GM18505 (cell line): ENCODE measurements at regions not wholly inside any gene's neighbourhood (a gene's known extent, or its start where the extent isn't known, plus 50 kb on each side); places are given as distances from the start of the nearest gene placed in this dataset.

Source experiments
- ATAC-seq: cut with Tn5 transposase; IDR thresholded peaks from one replicate; pipeline ENCODE4 v1.9.1; 2021; ENCODE audit not compliant: unreplicated experiment
- POLR2A ChIP-seq: IDR thresholded peaks from 4 replicates; pipeline ENCODE4 v1.6.1; 2011; ENCODE audit warnings: borderline replicate concordance; ENCODE audit not compliant: insufficient read depth, insufficient read length; ENCODE audit errors: extremely low read depth

DNA sequence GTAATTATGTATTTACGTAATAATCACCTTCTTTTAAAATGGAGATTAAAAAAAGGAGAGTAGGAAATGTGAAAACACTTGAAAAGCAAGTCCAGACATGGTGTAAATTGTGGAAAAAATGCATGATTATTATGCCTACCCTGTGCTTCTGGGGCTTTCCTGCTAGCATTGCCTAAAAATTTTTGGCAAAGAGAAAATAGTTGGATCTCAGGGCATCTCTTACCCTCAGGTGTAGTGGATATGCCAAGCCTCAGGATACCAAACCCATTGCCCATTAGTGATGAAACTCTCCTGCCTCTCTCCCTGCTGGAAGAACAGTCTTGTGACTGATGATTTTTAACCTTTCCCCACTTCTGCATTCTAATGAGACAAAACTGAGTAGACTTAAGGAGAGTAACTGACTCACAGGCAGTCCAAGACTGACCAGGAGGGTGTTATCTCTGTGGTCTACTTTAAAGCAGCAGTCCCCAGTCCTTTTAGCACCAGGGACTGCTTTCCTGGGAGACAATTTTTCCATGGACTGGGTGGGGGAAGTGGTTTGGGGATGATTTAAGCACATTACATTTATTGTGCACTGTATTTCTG, 174.6 kb downstream of the ZNF330 start:
- ATAC-seq: no peak
- no peak for TF ChIP-seq POLR2A

DNA sequence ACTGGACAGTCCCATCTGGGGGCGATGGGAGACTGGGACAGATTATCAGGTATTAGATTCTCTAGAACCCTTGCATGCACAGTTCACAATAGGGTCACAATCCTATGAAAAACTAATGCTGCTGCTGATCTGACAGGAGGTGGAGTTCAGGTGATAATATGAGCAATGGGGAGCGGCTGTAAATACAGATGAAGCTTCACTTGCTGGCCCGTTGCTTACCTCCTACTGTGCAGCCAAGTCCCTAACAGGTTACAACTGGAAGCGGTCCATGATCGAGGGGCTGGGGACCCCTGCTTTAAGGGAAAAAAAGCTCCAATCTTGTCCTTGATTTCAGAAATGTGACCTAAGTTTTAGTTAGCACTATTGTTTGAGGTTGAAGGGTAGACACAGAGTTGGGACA, 175.2 kb downstream of the ZNF330 start:
- ATAC-seq: no peak

DNA sequence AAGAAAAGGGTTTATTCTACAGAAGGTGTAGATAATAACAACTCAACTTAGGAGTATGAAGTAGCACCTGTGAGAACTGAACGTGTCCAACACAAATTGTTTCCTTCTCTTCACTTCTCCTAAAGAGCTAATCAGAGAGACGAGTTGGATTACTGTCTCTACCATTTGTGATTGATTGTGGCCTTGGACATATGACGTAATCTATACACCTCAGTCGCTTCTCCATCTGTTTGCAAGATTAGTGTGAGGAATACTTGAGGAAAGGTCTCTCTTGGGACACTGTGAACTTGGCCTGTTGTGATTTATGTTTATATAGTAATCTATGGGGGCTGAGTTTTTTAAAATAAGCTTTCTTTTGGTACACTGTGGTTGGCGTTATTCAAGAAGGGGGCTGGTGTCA, 182.0 kb downstream of the ZNF330 start:
- no peak for ATAC-seq
- no peak for TF ChIP-seq POLR2A

More for the DNA sequence above, 175.2 kb downstream of the ZNF330 start:
- no peak for TF ChIP-seq POLR2A

DNA sequence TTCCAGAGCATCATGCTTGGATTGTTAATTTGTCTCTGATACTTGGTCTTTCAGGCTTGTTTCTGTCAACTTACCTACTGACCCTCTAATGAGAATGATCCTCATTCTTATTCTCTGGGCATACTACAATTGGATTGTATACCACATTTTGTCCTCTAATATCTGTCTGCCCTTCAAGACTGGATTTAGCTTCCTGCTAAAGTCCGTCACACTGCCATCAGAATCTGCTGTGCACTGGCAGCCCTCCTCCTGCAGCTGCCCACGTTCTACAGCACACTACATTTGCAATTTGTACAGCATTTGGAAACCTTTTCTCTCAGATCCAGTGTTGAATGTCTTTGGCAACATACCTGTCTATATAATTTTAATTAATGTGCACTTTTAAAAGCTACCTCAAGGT, 183.1 kb downstream of the ZNF330 start:
- no peak for TF ChIP-seq POLR2A
- no peak for ATAC-seq

DNA sequence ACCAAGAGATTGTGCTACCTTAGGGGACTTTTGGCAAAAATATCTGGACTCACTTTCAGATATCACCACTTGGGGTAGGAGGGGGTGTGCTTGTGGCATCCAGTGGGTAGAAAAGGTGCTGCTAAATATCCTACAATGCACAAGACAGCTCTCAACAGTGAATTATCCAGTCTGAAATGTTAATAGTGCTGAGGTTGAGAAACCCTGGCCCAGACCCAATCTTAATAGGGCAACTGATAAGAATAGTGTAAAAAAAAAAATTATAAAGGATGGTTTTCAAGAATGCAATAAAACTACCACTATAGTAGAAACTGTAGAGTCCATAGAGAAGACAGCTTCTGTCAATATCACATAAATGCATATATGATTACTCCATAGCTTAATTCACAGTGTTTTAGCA, 185.5 kb downstream of the ZNF330 start:
- no peak for ATAC-seq

DNA sequence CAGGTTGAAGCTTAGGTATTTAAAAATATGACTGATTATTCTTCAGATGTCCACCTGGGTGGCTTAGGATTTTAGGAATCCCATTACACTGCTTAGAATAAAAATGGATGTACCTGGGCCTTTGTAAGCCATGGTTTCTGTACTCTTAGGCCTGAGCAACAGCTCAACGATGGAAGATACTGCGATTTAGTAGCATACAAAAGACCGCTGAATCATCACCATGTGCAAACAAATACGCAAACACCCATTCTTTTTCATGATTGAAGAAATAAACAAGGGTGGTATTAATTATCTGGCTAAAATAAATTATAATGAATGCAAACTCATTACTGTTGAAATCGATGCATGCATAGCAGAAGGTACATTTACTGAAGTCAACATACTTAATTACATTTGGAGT, 188.9 kb downstream of the ZNF330 start:
- no peak for TF ChIP-seq POLR2A
- no peak for ATAC-seq

More for the DNA sequence above, 185.5 kb downstream of the ZNF330 start:
- TF ChIP-seq POLR2A: no peak

DNA sequence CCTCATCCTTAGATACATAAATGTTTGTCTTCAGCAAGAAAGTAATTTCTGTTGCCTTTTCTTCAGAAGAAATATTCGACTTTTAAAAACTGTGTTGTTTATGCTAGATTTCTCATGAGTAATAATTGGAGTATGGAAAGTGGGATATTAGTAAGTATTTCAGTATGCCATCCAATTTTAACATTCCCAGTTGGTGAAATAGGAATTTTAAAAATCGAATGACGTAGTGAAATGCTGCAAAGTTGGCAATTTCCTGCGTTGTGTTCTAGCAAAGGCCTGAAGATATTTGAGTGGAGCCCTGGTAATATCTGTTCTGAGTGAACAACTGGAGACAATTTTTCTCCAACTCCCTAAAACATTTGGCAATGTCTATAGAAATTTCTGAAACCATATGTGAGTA, 190.1 kb downstream of the ZNF330 start:
- no peak for TF ChIP-seq POLR2A
- no peak for ATAC-seq

DNA sequence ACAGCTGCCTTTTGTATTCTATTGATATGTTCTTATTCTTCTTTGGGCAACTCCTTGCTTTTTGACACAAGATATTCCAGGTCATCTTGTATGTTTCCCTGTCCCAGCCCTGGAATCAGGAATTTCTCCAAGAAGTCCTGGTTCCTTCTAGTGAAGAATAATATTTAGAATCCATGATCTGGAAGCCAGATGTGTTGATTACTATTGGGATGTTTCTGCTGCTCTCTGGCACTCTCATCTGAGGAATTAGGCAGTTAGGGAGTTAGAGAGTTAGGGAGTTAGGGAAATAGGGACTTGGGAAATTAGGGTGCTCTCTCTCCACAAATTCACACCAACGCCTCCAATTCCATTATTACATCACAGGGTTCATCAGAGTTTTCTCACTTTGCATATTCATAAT, 191.2 kb downstream of the ZNF330 start:
- no peak for TF ChIP-seq POLR2A
- ATAC-seq: no peak

DNA sequence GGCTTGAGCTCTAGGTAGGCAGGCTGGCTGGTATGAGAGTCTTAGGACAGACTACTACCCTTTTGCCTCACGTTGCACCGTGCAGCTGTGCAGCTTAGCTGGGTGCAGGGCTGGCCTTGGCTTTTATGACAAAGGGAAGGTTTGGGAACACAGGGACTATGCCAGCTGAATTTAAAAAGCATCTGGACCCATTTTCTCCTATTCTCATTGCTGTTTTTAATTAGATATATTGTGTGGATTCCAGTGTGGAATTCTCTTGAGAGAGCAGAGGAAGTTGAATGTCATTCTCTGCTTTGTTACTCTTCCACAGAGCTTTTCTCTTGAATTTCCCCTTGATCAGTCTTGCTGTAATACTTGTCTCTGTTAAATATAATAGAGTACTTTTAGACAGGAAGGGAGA, 192.7 kb downstream of the ZNF330 start:
- no peak for ATAC-seq
- no peak for TF ChIP-seq POLR2A

DNA sequence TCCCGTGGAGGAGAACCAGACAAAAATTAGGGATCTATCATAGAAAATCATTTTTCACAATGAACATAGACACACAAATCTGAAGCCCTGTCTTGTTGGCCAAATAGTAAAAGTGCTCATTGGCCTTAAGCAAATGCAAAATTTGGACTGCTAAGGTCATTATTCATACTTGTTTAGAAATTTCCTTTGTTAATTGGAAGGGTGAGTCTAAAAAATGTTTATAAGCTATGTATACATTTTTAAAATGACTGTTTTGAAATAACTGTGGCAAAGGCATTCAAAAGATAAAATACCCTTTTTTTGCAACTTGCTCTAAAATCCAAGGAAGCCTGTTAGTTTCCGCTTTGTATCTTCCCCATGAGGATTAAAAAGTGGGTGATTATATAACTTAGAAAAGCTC, 195.0 kb downstream of the ZNF330 start:
- no peak for TF ChIP-seq POLR2A
- no peak for ATAC-seq

DNA sequence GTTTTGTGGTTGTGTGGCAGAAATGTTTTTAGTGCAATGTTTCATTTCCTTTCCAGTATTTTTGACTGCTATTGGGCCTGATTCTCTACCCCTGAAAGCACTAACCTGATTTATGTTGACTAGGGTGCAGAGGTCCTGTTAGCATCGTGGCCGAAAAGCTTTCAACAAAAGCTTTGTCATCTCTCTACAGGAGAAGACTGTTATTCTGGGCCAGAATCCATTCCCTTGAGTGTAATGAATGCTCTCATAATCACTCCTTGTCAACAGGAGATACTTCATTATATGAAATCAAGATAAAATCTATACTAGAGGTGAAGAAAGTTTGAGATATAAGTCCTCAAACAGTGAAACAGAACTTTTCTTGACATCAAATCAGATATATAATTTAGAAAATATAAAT, 195.5 kb downstream of the ZNF330 start:
- TF ChIP-seq POLR2A: no peak
- ATAC-seq: no peak

DNA sequence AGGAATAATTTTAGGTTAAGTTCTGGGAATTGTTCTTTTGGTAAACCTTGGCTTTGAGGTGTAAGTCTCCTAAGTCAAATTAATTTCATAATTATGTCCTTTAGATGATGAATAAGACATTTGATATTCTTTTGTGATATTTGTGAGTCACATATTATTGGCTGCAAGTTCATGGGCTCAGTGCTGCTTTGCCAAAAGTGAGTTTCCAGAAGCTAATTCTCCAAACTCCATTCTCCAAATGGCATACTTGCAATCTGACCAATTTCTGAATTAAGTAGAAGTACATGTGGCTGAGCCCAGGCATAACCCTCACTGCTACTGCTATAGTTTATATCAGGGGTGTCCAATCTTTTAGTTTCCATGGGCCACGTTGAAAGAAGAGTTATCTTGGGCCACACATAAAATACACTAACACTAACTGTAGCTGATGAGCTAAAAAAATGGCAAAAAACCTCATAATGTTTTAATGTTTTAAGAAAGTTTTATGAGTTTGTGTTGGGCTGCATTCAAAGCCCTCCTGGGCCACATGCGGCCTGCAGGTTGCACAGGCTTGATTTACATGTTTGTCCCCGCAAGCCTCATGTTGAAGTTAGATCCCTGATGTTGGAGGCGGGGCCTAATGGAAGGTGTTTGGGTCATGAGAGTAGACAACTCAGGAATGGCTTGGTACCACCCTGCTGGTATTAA, 196.1 kb downstream of the ZNF330 start:
- no peak for TF ChIP-seq POLR2A
- no peak for ATAC-seq

DNA sequence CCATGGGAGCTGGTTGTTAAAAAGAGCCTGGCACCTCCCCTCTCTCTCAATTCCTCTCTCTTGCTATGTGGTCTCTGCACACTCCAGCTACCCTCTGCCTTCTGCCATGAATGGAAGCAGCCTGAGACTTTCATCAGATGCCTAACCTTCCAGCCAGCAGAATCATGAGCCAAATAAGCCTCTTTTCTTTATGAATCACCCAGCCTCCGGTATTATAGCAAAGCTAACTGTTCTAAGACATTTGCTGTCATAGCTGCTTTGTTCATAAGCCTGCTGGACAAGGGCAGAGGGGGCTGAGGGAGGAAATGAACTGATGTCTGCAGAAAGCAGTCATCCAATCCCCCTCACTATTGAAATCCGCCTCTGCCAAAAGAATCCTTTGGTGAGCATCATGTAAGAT, 196.7 kb downstream of the ZNF330 start:
- ATAC-seq: no peak
- no peak for TF ChIP-seq POLR2A

DNA sequence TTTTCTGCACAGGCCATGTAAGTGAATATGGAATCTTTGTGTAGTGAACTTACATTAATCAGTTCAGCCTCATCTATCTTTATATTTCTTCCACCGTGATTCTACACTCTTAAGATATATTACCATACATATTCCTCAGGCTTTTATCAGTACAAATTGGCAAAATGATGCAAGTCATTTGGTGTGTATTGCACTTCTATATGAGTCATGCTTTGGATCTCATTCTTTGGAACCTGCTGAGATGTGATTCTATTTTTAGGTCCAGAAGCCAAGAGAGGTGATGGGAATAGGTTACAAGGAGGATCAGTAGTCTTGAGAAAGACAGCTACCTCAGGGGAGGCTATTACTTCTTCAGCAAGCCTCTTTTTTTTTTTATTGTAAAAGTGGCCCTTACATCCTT, 204.4 kb downstream of the ZNF330 start:
- TF ChIP-seq POLR2A: no peak
- ATAC-seq: no peak
